HG02642 (cell line): ENCODE measurements at regions not wholly inside any gene's neighbourhood (a gene's known extent, or its start where the extent isn't known, plus 50 kb on each side); places are given as distances from the start of the nearest gene placed in this dataset.
"Not testable (repeated sequence)": the region's sequence is repeated elsewhere in the genome, so short reads cannot be mapped to it uniquely, and the experiment has no call there.

Experiments used
- ATAC-seq: cut with Tn5 transposase; IDR thresholded peaks from one replicate; pipeline ENCODE4 v1.9.1; 2021; ENCODE audit warnings: mild to moderate bottlenecking; ENCODE audit not compliant: unreplicated experiment, poor library complexity

- not testable (repeated sequence) for ATAC-seq
These were observed 67.6 kb upstream of the NBPF26 start for GRCh38 chr1:120656116-120656515.

GRCh38 chr1:120657804-120658203 lies 65.9 kb upstream of the NBPF26 start:
- ATAC-seq = not testable (repeated sequence)

- ATAC-seq = not testable (repeated sequence)
These were observed 65.1 kb upstream of the NBPF26 start for GRCh38 chr1:120658622-120659021.

- not testable (repeated sequence) for ATAC-seq
These were observed 64.6 kb upstream of the NBPF26 start for GRCh38 chr1:120659133-120659532.

- peak; percentile 19 for ATAC-seq
These were observed 59.1 kb upstream of the NBPF26 start for GRCh38 chr1:120664376-120665249.

- peak; percentile 80 for ATAC-seq
These were observed 58.5 kb upstream of the NBPF26 start for GRCh38 chr1:120665250-120665577.

GRCh38 chr1:120668187-120668586 lies 55.6 kb upstream of the NBPF26 start:
- ATAC-seq = not testable (repeated sequence)
